ENCODE measurements at regions not wholly inside any gene's neighbourhood (a gene's known extent, or its start where the extent isn't known, plus 50 kb on each side); places are given as distances from the start of the nearest gene placed in this dataset.

GRCh38 chr22:22810018-22810427, 77.6 kb upstream of the IGLL5 start:
- TF ChIP-seq, protein P1, sequence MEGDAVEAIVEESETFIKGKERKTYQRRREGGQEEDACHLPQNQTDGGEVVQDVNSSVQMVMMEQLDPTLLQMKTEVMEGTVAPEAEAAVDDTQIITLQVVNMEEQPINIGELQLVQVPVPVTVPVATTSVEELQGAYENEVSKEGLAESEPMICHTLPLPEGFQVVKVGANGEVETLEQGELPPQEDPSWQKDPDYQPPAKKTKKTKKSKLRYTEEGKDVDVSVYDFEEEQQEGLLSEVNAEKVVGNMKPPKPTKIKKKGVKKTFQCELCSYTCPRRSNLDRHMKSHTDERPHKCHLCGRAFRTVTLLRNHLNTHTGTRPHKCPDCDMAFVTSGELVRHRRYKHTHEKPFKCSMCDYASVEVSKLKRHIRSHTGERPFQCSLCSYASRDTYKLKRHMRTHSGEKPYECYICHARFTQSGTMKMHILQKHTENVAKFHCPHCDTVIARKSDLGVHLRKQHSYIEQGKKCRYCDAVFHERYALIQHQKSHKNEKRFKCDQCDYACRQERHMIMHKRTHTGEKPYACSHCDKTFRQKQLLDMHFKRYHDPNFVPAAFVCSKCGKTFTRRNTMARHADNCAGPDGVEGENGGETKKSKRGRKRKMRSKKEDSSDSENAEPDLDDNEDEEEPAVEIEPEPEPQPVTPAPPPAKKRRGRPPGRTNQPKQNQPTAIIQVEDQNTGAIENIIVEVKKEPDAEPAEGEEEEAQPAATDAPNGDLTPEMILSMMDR (conservative IDR thresholded peaks at IDR 0.05; ENCODE audit: low read depth, low read length): peak; percentile 68
- no peak for TF ChIP-seq EZH2 (IDR thresholded peaks at IDR 0.05; ENCODE audit: borderline replicate concordance, low read depth, low read length, poor library complexity, severe bottlenecking)

All from A673 (cell line).